ENCODE measurements at regions not wholly inside any gene's neighbourhood (a gene's known extent, or its start where the extent isn't known, plus 50 kb on each side); places are given as distances from the start of the nearest gene placed in this dataset.

DNA sequence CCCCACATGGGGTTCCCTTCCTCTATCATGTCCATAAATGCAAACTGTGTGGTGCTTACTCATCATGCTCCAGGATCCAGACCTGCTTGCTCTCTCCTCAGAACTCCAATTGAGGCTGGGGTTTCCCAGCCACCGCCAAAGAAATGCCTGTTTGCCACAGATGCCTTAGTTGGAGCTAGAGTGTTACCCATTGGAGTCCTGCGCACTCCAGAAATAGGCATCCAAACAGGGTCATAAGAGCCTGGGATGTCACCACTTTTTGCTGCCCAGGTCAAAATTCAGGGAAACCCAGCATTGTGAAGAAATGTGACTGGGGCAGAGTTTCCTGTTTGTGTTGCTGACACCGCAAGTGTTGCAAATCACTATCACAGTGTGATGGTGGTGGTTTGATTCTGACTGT is 60.7 kb upstream of the SPDL1 start:
- Histone ChIP-seq H3K9ac (ENCODE audit: insufficient read depth in 1 of 2, low read depth in 2 of 2, low read length in 2 of 2) (no peak overlapping the region), H3K79me2 (ENCODE audit: control insufficient read depth, insufficient read depth, low read length) (no peaks in the 10 kb centered on the region), H3K27me3 (ENCODE audit: control insufficient read depth in 2 of 2, insufficient read depth in 2 of 2, low read length in 2 of 2) (peaks cover 0 to 8% of the 10 kb centered on the region in 2 experiments; a peak in 1 of 5 replicates), H4K20me1 (replicated peaks; ENCODE audit: control insufficient read depth, insufficient read depth, low read length) (no peaks in the 10 kb centered on the region), H3K4me3 (no peak overlapping the region), H3K9me3 (replicated peaks; ENCODE audit: control insufficient read depth, insufficient read depth, low read depth, low read length) (no peaks in the 10 kb centered on the region), H3K4me1 (replicated peaks in 1 of 2; ENCODE audit: control insufficient read depth in 2 of 2, insufficient read depth in 2 of 2, low read length in 2 of 2) (no peaks in the 10 kb centered on the region), H3K9me1 (ENCODE audit: control insufficient read depth, insufficient read depth, low read length) (no peaks in the 10 kb centered on the region), H3K36me3 (ENCODE audit: control insufficient read depth, insufficient read depth, low read length) (no peaks in the 10 kb centered on the region), H2AFZ (ENCODE audit: low read depth, low read length) (no peak overlapping the region), H3K27ac (ENCODE audit: extremely low read depth, low read depth, low read length) (no peak overlapping the region), H3K4me2 (ENCODE audit: insufficient read depth, low read length) (no peak overlapping the region)
- intact Hi-C loops (cut with micrococcal nuclease) (no loop called here), in situ Hi-C loops (cut with MboI) (no loop called here)
- no peak for FAIRE-seq
- no peak for DNase-seq (ENCODE audit: extremely low read depth in 1 of 4, low spot score in 3 of 4)
- ATAC-seq: no peak
- POLR2A ChIA-PET: no interaction called here
- no TSS peak for BruUV-seq (replicated peaks)
- 0% methylated on average over 3 of the region's 3 CpGs for WGBS (ENCODE audit: insufficient coverage, low coverage, missing lambda C conversion rate)
- CTCF ChIA-PET (ENCODE audit: low intra/inter-chr PET ratio): no interaction called here
- TF ChIP-seq DIDO1 (tag; IDR thresholded peaks at IDR 0.05; ENCODE audit: low read depth) (no peak), ZZZ3 (IDR thresholded peaks at IDR 0.05) (no peak), FOS (IDR thresholded peaks at IDR 0.05; ENCODE audit: extremely low read depth, insufficient read length) (no peak), NFXL1 (CRISPR knock-in tag; IDR thresholded peaks at IDR 0.05) (no peak), ZNF263 (CRISPR knock-in tag; IDR thresholded peaks at IDR 0.05; ENCODE audit: borderline replicate concordance) (no peak), RBFOX2 (IDR thresholded peaks at IDR 0.05; ENCODE audit: low read depth, low read length) (no peak), U2AF2 (optimal IDR thresholded peaks at IDR 0.05; ENCODE audit: low read depth, low read length) (no peak), ASH1L (IDR thresholded peaks at IDR 0.05; ENCODE audit: borderline replicate concordance, low read depth, partially characterized antibody) (no peak), MAFG (tag; conservative IDR thresholded peaks at IDR 0.05) (no peak), ETV1 (tag; conservative IDR thresholded peaks at IDR 0.05; ENCODE audit: low read depth) (no peak), HOXB6 (CRISPR knock-in tag; IDR thresholded peaks at IDR 0.05; ENCODE audit: borderline replicate concordance) (no peak), ZNF124 (CRISPR knock-in tag; IDR thresholded peaks at IDR 0.05) (no peak), RBM15 (IDR thresholded peaks at IDR 0.05; ENCODE audit: insufficient read depth, low read length) (no peak), NCOA4 (IDR thresholded peaks at IDR 0.05; ENCODE audit: partially characterized antibody) (no peak), PML (IDR thresholded peaks at IDR 0.05; ENCODE audit: low read length) (no peak), GABPB1 (CRISPR knock-in tag; IDR thresholded peaks at IDR 0.05) (no peak)
- TF ChIP-seq, protein P1, sequence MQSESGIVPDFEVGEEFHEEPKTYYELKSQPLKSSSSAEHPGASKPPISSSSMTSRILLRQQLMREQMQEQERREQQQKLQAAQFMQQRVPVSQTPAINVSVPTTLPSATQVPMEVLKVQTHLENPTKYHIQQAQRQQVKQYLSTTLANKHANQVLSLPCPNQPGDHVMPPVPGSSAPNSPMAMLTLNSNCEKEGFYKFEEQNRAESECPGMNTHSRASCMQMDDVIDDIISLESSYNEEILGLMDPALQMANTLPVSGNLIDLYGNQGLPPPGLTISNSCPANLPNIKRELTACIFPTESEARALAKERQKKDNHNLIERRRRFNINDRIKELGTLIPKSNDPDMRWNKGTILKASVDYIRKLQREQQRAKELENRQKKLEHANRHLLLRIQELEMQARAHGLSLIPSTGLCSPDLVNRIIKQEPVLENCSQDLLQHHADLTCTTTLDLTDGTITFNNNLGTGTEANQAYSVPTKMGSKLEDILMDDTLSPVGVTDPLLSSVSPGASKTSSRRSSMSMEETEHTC (IDR thresholded peaks at IDR 0.05): no peak

Data from K562 (cell line).